ENCODE measurements at regions not wholly inside any gene's neighbourhood (a gene's known extent, or its start where the extent isn't known, plus 50 kb on each side); places are given as distances from the start of the nearest gene placed in this dataset.

DNA sequence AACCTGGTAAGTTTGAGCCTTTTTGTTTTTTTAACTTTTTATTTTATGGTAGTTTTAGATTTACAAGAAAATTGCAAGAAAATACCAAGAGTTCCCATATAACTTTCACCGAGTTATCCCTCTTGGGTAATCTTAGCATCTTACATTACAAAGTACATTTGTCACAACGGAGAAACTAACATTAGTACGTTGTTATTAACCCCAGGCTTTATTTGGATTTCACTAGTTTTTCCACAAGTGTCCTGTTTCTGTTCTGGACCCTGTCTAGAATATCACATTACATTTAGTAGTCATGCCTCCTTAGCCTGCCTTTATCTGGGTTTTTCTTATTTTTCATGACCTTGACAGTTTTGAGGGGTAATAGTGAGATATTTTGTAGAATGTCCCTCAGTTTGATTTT is 53.5 kb upstream of the KPNA4 start (continued):
- TF ChIP-seq, protein P1, sequence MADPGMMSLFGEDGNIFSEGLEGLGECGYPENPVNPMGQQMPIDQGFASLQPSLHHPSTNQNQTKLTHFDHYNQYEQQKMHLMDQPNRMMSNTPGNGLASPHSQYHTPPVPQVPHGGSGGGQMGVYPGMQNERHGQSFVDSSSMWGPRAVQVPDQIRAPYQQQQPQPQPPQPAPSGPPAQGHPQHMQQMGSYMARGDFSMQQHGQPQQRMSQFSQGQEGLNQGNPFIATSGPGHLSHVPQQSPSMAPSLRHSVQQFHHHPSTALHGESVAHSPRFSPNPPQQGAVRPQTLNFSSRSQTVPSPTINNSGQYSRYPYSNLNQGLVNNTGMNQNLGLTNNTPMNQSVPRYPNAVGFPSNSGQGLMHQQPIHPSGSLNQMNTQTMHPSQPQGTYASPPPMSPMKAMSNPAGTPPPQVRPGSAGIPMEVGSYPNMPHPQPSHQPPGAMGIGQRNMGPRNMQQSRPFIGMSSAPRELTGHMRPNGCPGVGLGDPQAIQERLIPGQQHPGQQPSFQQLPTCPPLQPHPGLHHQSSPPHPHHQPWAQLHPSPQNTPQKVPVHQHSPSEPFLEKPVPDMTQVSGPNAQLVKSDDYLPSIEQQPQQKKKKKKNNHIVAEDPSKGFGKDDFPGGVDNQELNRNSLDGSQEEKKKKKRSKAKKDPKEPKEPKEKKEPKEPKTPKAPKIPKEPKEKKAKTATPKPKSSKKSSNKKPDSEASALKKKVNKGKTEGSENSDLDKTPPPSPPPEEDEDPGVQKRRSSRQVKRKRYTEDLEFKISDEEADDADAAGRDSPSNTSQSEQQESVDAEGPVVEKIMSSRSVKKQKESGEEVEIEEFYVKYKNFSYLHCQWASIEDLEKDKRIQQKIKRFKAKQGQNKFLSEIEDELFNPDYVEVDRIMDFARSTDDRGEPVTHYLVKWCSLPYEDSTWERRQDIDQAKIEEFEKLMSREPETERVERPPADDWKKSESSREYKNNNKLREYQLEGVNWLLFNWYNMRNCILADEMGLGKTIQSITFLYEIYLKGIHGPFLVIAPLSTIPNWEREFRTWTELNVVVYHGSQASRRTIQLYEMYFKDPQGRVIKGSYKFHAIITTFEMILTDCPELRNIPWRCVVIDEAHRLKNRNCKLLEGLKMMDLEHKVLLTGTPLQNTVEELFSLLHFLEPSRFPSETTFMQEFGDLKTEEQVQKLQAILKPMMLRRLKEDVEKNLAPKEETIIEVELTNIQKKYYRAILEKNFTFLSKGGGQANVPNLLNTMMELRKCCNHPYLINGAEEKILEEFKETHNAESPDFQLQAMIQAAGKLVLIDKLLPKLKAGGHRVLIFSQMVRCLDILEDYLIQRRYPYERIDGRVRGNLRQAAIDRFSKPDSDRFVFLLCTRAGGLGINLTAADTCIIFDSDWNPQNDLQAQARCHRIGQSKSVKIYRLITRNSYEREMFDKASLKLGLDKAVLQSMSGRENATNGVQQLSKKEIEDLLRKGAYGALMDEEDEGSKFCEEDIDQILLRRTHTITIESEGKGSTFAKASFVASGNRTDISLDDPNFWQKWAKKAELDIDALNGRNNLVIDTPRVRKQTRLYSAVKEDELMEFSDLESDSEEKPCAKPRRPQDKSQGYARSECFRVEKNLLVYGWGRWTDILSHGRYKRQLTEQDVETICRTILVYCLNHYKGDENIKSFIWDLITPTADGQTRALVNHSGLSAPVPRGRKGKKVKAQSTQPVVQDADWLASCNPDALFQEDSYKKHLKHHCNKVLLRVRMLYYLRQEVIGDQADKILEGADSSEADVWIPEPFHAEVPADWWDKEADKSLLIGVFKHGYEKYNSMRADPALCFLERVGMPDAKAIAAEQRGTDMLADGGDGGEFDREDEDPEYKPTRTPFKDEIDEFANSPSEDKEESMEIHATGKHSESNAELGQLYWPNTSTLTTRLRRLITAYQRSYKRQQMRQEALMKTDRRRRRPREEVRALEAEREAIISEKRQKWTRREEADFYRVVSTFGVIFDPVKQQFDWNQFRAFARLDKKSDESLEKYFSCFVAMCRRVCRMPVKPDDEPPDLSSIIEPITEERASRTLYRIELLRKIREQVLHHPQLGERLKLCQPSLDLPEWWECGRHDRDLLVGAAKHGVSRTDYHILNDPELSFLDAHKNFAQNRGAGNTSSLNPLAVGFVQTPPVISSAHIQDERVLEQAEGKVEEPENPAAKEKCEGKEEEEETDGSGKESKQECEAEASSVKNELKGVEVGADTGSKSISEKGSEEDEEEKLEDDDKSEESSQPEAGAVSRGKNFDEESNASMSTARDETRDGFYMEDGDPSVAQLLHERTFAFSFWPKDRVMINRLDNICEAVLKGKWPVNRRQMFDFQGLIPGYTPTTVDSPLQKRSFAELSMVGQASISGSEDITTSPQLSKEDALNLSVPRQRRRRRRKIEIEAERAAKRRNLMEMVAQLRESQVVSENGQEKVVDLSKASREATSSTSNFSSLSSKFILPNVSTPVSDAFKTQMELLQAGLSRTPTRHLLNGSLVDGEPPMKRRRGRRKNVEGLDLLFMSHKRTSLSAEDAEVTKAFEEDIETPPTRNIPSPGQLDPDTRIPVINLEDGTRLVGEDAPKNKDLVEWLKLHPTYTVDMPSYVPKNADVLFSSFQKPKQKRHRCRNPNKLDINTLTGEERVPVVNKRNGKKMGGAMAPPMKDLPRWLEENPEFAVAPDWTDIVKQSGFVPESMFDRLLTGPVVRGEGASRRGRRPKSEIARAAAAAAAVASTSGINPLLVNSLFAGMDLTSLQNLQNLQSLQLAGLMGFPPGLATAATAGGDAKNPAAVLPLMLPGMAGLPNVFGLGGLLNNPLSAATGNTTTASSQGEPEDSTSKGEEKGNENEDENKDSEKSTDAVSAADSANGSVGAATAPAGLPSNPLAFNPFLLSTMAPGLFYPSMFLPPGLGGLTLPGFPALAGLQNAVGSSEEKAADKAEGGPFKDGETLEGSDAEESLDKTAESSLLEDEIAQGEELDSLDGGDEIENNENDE (IDR thresholded peaks at IDR 0.05; ENCODE audit: insufficient replicate concordance, low read length) = no peak
- TF ChIP-seq TAF7 (optimal IDR thresholded peaks at IDR 0.05; ENCODE audit: borderline replicate concordance, low read depth, low read length) (no peak), RBBP5 (IDR thresholded peaks at IDR 0.05; ENCODE audit: borderline replicate concordance, low read depth, low read length) (no peak)
